Heart left ventricle (tissue), 13 donors: ENCODE measurements at regions not wholly inside any gene's neighbourhood (a gene's known extent, or its start where the extent isn't known, plus 50 kb on each side); places are given as distances from the start of the nearest gene placed in this dataset.

Experiments
- CTCF ChIP-seq, 12 donors: fragments of 200-600 bp; sonication (generic) in 4 of 12; IDR thresholded peaks; one replicate each; pipeline versions ENCODE4 v1.5.0 to v1.8.0; 2018 to 2022; ENCODE audit warnings: antibody characterized with exemption in 12 of 12, mild to moderate bottlenecking in 5 of 12
- POLR2A ChIP-seq, 2 donors: fragments of 450-650 bp; IDR thresholded peaks; one replicate each; pipeline ENCODE4 v1.6.1; 2017; ENCODE audit warnings: antibody characterized with exemption in 2 of 2, mild to moderate bottlenecking in 2 of 2, moderate library complexity in 2 of 2
- donor health status: ischemic (EF 13 %, LVEDD 7.1; RV severe dilation, severe dysfunction).
- donor health status: DM: no; HTN: yes; CAD: no.
- donor health status: DM: no; HTN: no; CAD: no.
- donor health status: ischemic (EF 25% LVEDD 6.9; RV normal size, moderate dysfunction).
- donor health status: ischemic (EF 25% LVEDD 5.7; RV mildly dilated, moderate dysfunction).
- donor health status: ischemic (EF 35%, LVEDD 5.7; RV mildly dilated, moderate dysfunction).
- donor health status: nonischemic (EF 11% LVEDD 7.7; RV severe dilation, severe dysfunction).
- donor health status: DM: yes; HTN: yes; CAD: no.
- donor health status: PGD.
- donor health status: ischemic (EF 29% LVEDD 5.4; RV normal size, mild dysfunction).
- donor health status: nonischemic (EF 23%, LVEDD 6.1; RV moderate dilation, normal function).

DNA sequence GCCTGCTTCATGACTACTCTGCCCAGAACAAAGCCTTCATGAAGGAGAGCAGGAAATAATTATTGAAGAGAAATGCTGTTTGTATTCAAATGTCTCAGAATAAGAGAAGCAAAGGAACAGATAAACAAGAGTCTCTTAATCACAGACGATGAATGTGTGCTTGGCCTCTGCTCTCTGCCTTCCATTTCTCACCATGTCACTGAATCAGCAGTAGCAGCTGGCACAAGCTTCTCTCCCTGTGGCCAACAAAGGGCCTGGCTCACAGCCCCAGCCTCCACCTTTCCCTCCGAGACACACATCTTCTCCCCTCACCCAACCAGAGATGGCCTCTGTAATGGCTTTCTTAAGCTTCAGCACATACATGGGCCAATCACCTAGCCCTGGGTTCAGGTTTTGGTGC, 128.1 kb upstream of the SLIT3 start:
- TF ChIP-seq POLR2A (IDR thresholded peaks at IDR 0.05) (no peak), CTCF (IDR thresholded peaks at IDR 0.05) (no peak)
